ENCODE measurements at regions not wholly inside any gene's neighbourhood (a gene's known extent, or its start where the extent isn't known, plus 50 kb on each side); places are given as distances from the start of the nearest gene placed in this dataset.

- DNase-seq (ENCODE audit: low read depth) = no peak
- Histone ChIP-seq H3K4me3 (ENCODE audit: low read depth, low read length) (no peak overlapping the region), H3K27me3 (ENCODE audit: control insufficient read depth, insufficient read depth, low read length) (no peaks in the 10 kb centered on the region), H3K36me3 (ENCODE audit: control insufficient read depth, insufficient read depth, low read length) (no peaks in the 10 kb centered on the region)
- ChIA-PET POLR2A (no interaction called here), CTCF (interaction anchor here (0.8 to 1.5 kb wide), 2 partner anchors 69 to 89 kb away, joined by 3 read pairs; no protein-coding TSS in a partner anchor)
- TF ChIP-seq CTCF (IDR thresholded peaks at IDR 0.05; ENCODE audit: insufficient read depth, low read depth, low read length) = no peak
These were observed 498.2 kb downstream of the TNS3 start for GRCh38 chr7:47083476-47084250.

GRCh38 chr7:47080816-47081215 lies 501.1 kb downstream of the TNS3 start:
- DNase-seq (ENCODE audit: low read depth) = no peak
- CTCF ChIA-PET = interaction anchor here (0.9 kb wide), 1 partner anchor 1157 kb away, joined by 3 read pairs; no protein-coding TSS in a partner anchor
- TF ChIP-seq CTCF (IDR thresholded peaks at IDR 0.05; ENCODE audit: insufficient read depth, low read depth, low read length) = no peak
- H3K36me3 ChIP-seq (ENCODE audit: control insufficient read depth, insufficient read depth, low read length) = no peaks in the 10 kb centered on the region
- H3K27me3 ChIP-seq (ENCODE audit: control insufficient read depth, insufficient read depth, low read length) = no peaks in the 10 kb centered on the region
- H3K4me3 ChIP-seq (ENCODE audit: low read depth, low read length) = no peak overlapping the region
- POLR2A ChIA-PET = no interaction called here

GRCh38 chr7:47078241-47078640 lies 503.7 kb downstream of the TNS3 start:
- TF ChIP-seq CTCF (IDR thresholded peaks at IDR 0.05; ENCODE audit: insufficient read depth, low read depth, low read length) = no peak
- ChIA-PET CTCF (no interaction called here), POLR2A (no interaction called here)
- H3K27me3 ChIP-seq (ENCODE audit: control insufficient read depth, insufficient read depth, low read length) = no peaks in the 10 kb centered on the region
- H3K4me3 ChIP-seq (ENCODE audit: low read depth, low read length) = no peak overlapping the region
- H3K36me3 ChIP-seq (ENCODE audit: control insufficient read depth, insufficient read depth, low read length) = no peaks in the 10 kb centered on the region
- no peak for DNase-seq (ENCODE audit: low read depth)

GRCh38 chr7:47074702-47075153 lies 507.2 kb downstream of the TNS3 start:
- ChIA-PET POLR2A (no interaction called here), CTCF (no interaction called here)
- TF ChIP-seq CTCF (IDR thresholded peaks at IDR 0.05; ENCODE audit: insufficient read depth, low read depth, low read length) = no peak
- no peak for DNase-seq (ENCODE audit: low read depth)
- H3K27me3 ChIP-seq (ENCODE audit: control insufficient read depth, insufficient read depth, low read length) = no peaks in the 10 kb centered on the region
- no peak overlapping the region for H3K4me3 ChIP-seq (ENCODE audit: low read depth, low read length)
- no peaks in the 10 kb centered on the region for H3K36me3 ChIP-seq (ENCODE audit: control insufficient read depth, insufficient read depth, low read length)

- no peaks in the 10 kb centered on the region for H3K27me3 ChIP-seq (ENCODE audit: control insufficient read depth, insufficient read depth, low read length)
- TF ChIP-seq CTCF (IDR thresholded peaks at IDR 0.05; ENCODE audit: insufficient read depth, low read depth, low read length) = no peak
- CTCF ChIA-PET = no interaction called here
- DNase-seq (ENCODE audit: low read depth) = no peak
- POLR2A ChIA-PET = no interaction called here
- H3K4me3 ChIP-seq (ENCODE audit: low read depth, low read length) = no peak overlapping the region
- H3K36me3 ChIP-seq (ENCODE audit: control insufficient read depth, insufficient read depth, low read length) = no peaks in the 10 kb centered on the region
These were observed 508.6 kb downstream of the TNS3 start for GRCh38 chr7:47073284-47073683.
